ENCODE measurements at regions not wholly inside any gene's neighbourhood (a gene's known extent, or its start where the extent isn't known, plus 50 kb on each side); places are given as distances from the start of the nearest gene placed in this dataset.

- TF ChIP-seq CTCF (IDR thresholded peaks at IDR 0.05) (no peak), POLR2A (IDR thresholded peaks at IDR 0.05) (no peak), EP300 (IDR thresholded peaks at IDR 0.05) (no peak)
These were observed 292.2 kb downstream of the CDH7 start for GRCh38 chr18:66043009-66043408.
